Stimulated activated CD8-positive, alpha-beta memory T cell treated with anti-CD3 and anti-CD28 coated beads, Interleukin-15, amount 100 ng/mL, for 48 hours (primary cell): ENCODE measurements at regions not wholly inside any gene's neighbourhood (a gene's known extent, or its start where the extent isn't known, plus 50 kb on each side); places are given as distances from the start of the nearest gene placed in this dataset.

Experiments used
- DNase-seq, 2 donors: peaks; one replicate each; pipeline ENCODE4 v3.0.0-alpha.2; 2020; ENCODE audit warnings: low read depth in 2 of 2

DNA sequence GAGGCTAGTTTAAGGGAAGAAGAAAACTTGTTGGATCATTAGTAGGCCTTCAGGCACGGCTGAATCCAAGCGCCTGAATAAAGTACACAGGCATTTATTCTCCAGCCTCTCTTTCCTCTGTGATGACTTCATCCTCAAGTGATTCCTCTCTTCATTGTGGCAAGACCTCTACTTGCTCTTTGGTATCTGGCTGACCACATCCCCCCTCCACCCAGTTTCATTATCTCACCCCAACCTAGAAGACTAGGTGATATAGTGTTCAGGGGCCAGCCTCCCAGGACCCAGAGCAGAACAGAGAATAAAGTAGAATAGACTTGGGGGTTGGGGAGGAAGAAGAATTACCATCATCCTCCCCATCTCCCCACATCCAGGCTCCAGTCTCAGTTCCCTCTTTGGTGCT, 189.3 kb downstream of the MIAT start:
- DNase-seq, result no peak

DNA sequence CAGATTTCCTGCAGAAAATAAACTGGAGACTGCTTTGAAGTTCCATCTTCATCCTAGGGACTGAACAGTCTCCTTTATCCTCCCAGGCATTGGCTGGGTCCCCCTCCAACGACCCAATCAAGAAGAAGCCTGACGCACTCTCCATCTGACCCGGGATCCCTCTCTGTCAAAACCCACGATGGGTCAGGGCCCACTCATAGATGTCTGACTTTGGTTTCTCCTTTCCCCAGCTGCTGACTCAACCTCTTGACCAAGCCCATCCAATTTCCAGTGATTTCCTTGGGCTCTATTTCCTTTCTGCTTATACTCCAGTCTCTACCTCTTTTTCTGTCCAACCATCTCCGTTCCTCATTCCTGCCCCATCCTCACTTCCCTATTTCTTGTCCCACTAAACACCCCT, 189.7 kb downstream of the MIAT start:
- no peak for DNase-seq

DNA sequence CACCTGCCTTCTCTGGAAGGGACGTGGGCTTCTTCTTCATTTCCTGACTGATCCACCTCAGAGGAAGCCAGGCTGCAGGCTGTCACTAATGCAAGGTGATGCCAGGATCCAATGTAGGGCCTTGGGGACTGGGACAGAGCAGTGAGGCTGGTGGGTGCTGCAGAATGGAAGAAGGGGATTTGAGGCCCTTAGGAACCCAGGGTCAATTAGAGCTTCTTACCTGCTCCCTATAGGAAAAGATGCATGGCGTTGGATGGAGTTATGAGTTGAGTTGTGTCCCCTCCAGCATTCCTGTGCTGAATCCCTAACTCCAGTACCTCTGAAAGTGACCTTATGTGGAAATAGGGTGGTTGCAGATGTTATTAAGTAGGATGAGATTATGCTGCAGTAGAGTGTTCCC, 190.4 kb downstream of the MIAT start:
- no peak for DNase-seq

DNA sequence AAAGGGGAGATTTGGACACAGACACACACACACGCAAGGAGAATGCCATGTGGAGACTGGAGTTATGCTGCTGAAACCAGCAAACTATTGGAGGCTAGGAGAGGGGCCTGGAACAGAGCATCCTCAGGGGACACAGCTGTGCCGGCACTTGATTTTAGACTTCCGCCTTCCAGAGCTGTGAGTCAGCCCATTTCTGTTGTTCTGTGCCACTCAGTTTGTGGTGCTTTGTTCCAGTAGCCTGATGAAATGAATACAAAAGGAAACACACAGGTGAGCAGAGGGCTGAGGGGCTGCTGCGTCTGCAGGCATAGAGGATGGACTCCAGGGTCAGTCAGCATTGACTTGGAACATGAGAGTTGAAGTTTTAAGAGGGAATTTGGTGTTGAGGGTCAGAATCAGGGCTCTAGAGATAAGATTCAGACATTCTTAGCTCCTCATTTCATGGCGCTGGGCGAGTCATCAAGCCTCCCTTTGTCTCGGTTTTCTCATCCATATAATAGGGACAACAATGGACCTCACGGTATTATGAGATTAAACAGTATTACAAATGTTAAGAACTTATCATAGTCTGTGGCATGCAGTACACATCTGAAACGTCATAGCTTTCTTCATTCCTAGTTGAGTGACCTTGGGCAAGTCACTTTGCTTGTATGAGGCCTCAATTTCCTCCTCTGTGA, 191.0 kb downstream of the MIAT start:
- no peak for DNase-seq

DNA sequence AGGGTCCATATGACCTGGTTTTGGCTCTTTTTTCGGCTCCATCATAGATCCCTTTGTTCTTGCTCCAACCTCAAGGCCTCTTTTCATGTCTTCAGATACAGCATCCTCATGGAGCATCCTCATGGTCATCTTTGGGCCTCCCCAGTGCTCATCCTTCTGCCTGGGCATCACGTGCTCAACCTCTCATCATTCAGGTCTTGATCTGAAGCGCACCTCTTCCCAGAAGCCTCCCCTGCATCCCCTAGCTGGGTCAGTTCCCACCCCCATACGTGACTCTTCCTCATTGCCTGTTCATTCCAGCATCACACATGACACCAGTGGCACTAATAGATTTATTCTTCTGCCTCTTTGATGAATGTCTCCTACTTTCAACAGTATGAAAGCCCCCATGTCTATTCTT, 192.2 kb downstream of the MIAT start:
- no peak for DNase-seq

DNA sequence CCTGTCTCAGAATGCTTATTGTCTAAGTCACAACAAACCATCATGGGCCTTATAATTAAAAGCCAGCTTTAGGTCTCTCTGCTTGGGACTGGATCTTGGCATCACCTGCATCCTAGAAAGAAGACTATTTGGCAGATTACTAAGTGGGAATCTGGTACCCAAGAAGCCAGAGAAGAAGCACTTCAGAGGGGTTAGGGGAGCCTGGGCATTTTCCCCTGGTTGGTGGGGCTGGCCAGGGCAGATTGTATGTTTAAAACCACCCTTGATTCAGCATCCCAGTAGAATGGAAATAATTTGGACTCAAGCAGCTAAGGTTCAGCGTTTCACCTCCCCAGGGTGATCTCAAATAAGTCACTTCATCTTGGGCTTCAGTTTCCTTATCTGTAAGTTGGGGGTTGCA, 193.7 kb downstream of the MIAT start:
- no peak for DNase-seq

DNA sequence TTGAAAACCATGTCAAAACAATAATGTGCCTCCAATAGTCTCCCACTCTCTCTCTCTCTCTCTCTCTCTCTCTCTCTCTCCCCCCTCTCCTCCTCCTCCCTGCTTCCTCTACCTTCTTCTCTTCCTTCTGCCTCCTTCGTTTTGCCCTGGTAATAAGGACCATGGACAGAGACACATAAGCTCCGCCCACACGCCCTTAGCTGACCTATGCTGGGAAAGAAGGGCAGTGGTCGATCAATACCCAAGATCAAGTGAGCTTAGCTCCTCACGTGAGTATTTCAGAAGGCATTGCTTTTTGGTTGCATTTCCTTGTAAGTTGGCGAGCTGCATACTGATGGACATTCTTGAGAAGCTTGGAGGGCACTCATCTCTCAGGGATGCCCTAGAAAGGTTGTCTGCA, 194.8 kb downstream of the MIAT start:
- DNase-seq, result no peak

DNA sequence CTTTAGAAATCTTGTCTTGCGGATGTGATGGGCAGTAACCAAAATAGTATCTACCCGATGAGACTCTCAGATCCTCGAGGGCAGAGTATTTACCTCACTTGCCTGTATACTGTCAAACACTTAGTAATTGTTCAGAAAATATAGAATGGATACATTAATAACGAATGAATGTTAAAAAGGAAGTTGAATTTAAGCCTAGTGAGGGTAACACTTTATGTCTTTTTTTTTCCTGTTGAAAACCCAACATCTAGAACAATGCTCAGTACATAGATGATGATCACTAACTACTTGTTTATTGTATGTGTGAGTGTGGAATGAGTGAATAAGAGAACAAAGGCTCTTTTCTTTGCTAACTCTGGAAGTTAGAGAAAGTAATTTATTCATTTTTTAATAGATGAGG, 195.7 kb downstream of the MIAT start:
- no peak for DNase-seq

DNA sequence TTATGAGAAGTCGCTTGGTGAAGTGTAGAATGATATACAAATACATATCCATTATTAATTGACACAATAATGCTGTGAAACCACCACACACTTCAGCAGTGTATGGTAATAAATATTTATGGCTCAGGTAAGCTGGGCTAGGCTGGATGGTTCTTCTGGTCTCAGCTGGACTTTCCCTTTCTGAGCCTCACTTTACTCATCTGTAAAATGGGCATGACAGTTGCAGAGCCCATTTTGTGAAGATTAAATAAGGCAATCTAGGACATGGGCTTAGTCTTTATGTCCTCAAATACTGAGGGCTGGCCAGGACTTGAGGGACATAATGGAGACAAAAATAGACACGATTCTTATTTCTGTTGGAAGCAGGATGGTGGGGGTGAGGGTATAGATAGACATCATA, 196.1 kb downstream of the MIAT start:
- no peak for DNase-seq

DNA sequence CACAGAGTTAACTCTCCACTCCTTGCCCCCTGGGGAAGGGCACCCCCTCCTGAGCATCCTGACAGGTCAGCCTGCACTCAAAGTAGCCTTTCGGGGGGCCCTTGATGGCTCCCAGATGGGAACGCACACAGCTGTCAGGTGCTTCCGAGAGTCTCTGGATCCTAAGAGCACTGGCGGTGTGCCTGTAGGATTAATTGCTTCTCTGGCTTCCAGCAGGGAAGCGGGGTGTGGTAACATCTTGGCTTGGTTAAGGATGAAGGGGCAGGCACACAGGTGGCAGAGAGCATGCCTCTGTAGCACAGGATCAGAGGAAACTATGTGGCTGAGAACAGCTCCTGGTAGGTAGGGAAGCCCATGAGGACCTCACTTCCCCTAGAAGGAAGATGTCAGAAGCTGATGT, 199.8 kb downstream of the MIAT start:
- DNase-seq, result no peak

DNA sequence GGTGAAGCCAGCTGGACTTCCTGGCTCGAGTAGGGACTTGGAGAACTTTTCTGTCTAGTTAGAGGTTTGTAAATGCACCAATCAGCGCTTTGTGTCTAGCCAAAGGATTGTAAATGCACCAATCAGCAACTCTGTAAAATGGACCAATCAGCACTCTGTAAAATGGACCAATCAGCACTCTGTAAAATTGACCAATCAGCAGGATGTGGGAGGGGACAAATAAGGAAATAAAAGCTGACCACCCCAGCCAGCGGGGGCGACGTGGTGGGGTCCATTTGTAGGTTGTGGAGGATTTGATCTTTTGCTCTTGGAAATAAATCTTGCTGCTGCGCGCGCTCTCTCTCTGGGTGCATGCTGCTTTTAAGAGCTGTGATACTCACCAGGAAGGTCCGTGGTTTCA, 202.9 kb downstream of the MIAT start:
- DNase-seq, result no peak

DNA sequence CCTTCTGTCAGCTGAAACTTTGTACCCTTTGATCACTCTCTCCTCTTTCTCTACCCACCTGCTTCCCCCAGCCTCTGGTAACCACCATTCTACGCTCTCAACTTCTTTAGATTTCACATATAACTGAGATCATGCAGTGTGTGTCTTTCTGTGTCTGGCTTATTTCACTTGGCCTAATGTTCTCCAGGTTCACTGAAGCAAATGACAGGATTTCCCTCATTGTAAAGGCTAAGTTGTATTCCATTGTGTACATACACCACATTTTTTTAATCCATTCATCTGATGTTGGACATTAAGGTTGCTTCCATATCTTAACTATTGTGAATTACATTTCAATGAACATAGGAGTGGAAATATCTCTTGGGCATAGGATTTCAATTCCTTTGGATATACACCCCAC, 207.6 kb downstream of the MIAT start:
- DNase-seq, result no peak

DNA sequence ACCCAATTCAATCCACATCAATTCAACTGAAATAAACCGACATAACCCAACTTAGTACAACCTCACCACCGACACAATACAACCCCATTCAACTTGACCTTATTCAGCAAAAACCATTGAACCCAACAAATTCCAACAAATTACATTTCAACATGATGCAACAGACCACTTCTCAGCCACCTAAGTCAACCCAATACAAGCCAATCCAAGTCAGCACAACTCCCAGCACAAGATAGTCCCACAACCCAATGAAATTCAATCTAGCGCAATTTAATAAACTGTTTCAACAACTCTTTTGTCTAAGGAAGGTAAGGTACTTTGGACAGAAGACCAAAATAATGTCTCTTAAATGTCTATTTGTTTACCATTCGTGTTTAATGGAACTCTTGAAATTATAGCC, 226.0 kb downstream of the MIAT start:
- DNase-seq, result no peak

DNA sequence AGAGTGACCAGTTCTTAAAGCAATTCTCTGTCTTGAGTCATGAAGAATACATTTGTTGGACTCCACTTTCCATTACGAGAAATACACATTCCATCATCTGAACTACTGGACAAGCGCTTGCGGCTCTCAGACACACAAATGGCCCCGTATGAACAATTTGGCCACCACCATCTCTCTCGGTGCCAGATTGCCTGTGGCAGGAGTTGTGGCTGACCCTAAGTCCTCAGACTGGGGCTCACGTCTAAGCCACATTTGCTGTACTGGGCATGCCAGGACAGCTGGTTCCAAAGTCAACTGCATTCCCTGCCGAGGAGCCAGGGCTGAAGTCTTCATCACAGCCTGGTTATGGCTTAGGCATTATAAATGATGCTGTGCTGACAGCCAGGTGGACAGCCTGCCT, 227.5 kb downstream of the MIAT start:
- DNase-seq, result no peak

DNA sequence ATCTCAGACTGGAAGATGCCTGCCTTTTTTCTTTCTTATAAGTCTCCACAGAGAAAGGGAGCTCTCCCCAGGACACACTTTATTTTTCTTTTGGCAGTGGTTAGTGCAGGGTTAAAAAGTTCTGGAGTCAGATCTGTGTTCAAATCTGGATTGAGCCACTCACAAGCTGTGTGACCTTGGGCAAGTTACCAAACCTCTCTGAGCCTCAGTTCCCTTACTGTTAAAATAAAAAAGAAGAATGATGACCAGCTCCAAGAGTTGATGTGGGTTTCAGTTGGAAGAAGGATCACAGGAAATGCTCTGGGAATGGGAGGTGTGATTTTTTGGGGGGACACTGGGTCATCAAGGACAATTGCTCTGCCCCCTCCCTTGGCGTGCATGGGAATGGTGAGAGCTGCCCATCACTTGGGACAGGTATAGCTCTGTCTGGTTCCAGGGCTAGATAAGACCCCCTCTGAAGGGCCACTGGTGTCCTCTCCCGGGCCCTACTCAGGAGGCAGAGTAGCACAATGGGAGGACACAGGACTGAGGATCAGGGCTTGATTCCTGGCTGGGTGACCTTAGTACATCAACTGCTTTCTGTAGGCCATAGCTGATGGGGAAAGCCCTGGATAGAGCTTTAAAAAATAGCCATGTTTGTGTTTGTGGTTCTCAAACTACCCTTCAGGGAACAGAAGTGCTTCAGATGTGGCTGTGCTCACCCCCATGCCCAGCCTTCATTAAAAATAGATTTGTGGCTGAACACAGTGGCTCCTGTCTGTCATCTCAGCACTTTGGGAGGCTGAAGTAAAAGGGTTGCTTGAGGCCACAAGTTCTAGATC, 228.3 kb downstream of the MIAT start:
- DNase-seq, result no peak

DNA sequence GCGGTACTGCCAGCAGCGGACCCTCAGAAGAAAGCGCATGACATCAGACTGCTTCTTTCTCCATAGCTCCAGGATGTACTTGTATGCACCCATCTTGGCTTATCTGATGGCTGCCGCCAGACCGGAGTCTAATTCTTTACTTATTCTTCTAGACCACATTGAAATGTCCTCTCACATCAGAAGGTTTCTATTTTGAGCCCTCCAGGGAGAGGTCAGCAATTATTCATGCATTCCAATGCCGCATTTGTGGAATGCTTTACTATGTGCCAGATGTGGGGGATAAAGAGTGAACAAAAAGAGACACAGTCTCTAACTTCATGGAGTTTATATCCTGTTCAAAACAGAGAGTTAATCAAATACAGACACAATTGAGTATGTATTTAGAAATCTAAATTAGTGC, 230.1 kb downstream of the MIAT start:
- DNase-seq, result no peak

DNA sequence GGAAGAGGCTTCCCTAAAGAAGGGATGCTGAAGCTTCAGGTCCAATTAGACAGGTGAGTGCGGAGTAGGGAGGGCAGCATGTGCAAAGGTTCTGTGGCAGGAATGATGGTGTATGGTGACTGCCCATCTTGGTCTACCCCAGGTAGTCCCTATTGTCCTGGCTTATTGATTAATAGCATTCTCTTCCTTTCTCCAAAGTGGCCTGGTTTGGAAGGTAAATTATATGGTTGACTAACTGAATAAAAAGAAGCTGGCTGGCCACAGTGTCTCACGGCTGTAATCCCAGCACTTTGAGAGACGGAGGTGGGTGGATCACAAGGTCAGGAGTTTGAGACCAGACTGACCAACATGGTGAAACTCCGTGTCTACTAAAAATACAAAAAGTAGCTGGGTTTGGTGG, 230.5 kb downstream of the MIAT start:
- DNase-seq, result no peak

DNA sequence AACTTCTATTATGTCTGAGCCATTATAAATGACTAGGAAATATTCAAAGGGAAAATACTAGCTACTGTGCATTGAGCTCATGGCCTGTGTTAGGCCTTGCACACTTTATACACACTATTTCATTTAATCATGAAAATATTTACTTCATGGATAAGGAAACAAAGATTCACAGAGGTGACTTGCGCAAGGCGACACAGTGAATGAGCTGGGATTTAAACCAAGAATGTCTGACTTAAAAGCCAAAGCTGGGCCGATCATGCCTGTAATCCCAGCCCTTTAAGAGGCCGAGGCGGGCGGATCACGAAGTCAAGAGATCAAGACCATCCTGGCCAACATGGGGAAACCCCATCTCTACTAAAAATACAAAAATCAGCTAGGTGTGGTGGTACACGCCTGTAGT, 231.5 kb downstream of the MIAT start:
- DNase-seq, result no peak

DNA sequence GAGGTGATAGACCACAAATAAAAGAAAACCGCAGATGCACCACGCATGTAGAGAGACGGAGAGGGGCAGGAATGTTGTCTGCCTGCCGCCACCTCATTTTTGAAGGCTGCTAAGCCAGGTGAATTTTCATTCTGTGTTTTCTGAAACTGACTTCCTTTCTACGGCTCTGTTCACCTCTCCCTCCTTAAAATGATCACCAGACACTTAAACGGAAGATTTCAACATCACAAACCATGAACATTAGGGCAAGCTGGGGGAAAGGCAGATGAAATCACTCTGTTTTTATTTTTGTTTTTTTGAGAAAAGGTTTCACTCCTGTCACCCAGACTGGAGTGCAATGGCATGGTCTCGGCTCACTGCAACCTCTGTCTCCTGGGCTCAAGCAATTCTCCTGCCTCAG, 232.4 kb downstream of the MIAT start:
- no peak for DNase-seq

DNA sequence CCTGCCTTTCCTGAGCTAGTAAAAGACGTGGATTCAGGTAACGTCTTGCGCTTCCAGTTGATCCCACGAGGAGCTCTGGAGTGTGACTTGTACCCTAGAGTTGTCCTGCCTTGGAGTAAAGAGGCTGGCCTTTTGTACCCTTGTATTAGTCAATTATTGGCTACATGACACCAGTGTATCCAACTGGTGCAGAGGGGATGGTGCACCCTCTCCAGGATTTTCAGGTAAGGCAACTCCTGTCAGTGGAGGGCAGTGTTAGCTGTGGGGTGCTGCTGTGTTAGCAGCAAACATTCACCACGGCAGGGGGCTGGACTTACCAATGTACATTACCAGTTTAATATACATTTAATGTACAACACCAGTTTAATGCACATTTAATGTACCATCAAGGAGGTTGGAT, 233.5 kb downstream of the MIAT start:
- no peak for DNase-seq

DNA sequence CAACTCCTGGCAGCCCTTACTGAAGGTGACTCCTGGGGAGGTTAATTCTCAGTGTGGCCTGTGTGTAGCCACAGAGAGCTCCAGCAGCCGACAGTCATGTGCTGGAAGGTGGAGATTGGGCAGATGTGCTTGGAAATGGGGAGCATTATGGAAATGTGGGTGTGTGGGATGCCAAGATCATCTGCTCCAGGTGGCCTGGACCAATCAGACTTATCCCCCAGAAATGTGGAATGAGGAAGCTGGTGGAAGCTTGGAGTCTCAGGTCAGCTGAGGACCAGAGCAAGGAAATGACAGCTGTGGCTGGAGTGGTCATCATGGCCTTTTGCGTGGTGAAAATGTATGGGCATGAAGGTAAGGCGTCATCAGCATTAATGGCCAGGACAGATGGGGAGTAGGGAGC, 234.0 kb downstream of the MIAT start:
- no peak for DNase-seq

DNA sequence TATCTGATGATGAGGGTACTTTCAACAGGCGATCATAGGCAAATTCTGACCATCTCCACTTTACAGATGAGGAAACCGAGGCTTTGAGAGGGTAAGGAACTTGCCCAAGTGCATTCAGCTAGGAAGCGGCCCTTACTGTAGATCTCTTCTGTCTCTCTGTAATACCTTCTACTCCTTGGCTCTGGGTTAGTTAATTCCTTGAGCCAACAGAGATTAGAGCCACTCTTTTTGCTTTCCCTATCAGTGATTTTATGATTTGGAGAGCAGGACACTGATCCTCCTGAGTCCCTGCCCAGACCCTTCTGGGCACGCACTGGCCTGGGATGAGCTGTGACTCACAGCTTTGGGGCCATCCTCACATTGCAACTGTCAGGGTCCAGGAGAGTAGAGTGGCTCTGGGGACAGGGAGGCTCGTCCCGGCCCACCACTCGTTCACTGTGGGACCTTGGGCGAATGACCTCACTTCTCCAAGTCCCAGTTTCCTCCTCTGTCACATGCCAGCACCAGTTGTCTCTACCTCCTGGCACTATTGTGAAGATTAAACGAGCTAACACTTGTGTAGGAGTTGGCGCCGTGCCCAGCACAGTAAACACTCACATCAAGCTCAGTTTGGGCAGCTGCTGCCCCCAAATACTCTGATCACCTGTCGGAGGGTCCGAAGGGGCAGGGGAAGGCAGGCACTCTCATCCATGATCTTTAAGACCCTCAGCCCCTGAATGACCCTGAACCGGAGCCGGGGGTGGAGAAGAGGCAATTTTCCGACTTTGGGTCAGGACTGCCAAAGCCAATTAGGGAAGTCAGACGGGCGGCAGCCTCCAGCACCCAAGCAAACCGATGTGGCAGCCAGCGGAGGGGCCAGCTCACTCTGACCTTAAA, 235.0 kb downstream of the MIAT start:
- DNase-seq, result no peak
